Fibroblast of mammary gland (primary cell): ENCODE measurements at regions not wholly inside any gene's neighbourhood (a gene's known extent, or its start where the extent isn't known, plus 50 kb on each side); places are given as distances from the start of the nearest gene placed in this dataset.

Experiments used
- DNase-seq: peaks from one replicate; pipeline ENCODE4 v3.0.0-alpha.2; 2010; ENCODE audit warnings: low read depth
- H3K4me3 ChIP-seq: 2 replicates; pipeline ENCODE4 v1.5.1; 2011; ENCODE audit warnings: low read depth, mild to moderate bottlenecking, low read length, moderate library complexity; ENCODE audit not compliant: control insufficient read depth
- CTCF ChIP-seq: conservative IDR thresholded peaks from 2 replicates; pipeline ENCODE4 v1.5.1; 2011; ENCODE audit warnings: low read depth, low read length, inconsistent platforms; ENCODE audit not compliant: control insufficient read depth, insufficient read depth

GRCh38 chr6:167566711-167567141, 241.8 kb downstream of the TTLL2 start:
- DNase-seq, result no peak
- TF ChIP-seq CTCF, result no peak

DNA sequence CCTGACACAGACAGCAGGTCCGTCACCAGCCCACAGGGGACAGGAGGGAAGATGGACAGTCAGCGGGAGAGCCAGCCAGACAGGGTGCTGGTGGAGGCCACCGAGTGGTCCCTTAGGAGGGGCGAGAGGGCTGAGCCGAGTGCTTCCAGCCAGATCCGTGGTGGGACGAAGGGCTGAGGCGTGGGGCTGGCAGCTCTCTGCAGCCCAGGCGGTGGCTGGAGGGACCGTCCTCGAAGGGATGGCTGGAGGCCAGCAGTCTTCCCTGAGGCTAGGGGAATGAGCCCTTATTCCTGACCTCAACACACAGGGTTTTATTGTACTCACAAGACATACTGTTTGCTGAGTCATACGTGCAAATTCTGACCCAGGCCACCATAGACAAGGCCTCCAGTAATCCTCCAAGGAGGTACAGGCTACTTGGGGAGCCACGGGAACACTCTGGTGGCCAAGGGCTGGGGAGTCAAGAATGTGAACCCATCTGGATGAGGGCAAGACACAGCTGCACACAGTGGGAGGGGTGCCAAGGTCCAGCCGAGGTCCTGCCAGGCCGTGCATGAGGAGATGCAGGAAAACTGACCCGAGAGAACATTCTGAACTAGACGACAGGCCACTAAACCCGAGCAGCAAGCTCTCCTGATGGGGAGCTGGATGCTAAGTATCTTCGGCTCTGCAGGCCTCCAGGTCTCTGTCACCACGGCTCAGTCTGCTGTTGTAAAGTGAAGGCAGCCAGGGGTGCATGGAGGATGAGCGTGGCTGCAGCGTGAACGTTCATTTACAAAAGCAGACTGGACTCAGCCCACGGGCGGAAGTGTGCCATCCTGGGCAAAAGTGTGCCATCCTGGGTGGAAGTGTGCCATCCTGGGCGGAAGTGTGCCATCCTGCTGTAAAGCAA, 242.5 kb downstream of the TTLL2 start:
- no peak overlapping the region for H3K4me3 ChIP-seq
- no peak for TF ChIP-seq CTCF
- DNase-seq, result no peak

More at GRCh38 chr6:167566711-167567141, 241.8 kb downstream of the TTLL2 start:
- no peak overlapping the region for H3K4me3 ChIP-seq

- DNase-seq, result no peak
- H3K4me3 ChIP-seq, result no peak overlapping the region
- TF ChIP-seq CTCF, result no peak
These were observed 243.6 kb downstream of the TTLL2 start for GRCh38 chr6:167568407-167569024.

DNA sequence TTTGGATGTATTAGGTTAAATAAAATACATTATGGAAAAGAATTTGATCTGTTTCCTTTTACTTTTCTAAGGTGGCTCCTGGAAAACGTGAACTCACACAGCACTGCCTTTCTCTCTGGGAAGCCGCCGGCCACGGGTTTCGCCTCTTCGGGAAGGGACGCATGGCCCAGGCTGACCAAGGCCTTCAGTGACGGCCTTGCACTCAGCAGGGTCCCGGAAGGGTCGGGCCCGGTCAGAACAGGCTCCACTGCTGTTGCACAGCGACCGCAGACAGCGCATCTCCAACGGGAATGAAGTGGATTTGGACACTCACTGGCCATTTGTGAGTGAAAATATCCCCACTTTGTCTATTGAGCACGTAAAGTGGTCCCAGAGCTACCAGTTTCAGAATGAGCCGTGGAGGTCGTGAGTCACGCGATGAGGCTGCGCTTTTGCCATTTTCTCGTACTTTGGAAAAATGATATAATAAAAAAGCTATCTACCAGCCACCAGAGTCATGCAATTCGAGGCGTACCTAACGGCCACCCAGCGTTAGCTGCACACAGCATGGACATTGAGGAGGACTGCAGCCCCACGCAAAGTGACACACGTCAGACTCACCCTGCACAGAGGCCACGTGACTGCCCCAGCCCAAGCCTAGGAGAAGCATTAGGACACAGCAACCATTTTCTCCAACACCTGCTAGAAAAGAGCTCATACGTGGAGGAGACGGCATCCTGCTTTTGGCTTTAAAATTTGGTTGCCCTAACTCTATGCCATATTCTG, 244.3 kb downstream of the TTLL2 start:
- no peak for TF ChIP-seq CTCF
- no peak overlapping the region for H3K4me3 ChIP-seq
- DNase-seq, result no peak

- no peak for TF ChIP-seq CTCF
- no peak overlapping the region for H3K4me3 ChIP-seq
- no peak for DNase-seq
These were observed 245.0 kb downstream of the TTLL2 start for GRCh38 chr6:167569879-167570278.

DNA sequence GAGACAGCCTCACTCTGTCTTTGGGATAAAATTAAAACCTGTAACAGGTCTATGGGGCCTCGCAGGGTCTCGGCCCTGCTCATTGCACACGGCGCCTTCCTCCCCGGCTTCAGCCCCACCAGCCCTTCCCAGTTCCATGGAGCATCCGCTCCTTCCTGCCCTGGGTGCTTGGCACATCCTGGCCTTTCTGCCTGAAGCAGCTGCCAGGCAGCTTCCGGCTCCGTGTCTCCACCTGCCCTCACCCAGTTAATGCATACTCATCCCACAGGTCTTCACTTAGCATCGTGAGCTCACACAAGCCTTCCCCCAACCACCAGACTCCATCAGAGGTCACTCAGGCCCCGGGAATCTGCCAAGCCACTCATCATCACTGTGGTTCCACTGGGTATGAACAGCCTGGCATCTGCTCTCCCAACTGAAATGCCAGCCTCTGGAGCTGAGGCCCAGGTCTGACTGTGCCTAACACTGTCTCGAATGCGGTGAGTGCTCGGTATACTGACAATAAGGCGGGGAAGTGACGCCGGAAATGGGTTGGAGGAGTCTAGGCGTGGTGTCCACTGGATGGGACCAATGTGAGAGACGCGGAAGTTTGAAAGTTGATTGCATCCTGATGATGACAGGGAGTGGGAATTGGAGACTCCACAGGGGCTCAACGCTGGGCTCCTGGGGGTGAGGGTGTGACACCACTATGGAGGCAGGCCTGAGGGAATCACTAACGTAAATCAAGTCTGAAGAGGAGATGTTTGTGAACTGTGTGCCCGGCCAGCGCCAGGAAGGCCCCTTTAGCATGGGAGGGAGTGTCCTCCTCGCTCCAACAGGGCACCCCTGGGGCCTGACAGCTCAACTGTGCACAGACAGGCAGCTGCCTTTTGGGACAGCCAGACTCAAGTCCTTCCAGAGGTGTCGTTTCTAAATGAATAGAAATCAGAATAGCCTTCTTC, 245.8 kb downstream of the TTLL2 start:
- H3K4me3 ChIP-seq, result no peak overlapping the region
- DNase-seq, result no peak
- no peak for TF ChIP-seq CTCF
